ENCODE measurements at regions not wholly inside any gene's neighbourhood (a gene's known extent, or its start where the extent isn't known, plus 50 kb on each side); places are given as distances from the start of the nearest gene placed in this dataset.

GRCh38 chr18:72329533-72329932, 214.6 kb downstream of the CBLN2 start:
- H2BK12ac ChIP-seq (ENCODE audit: low read length in 2 of 2): no peak overlapping the region
- H3K79me1 ChIP-seq (replicated peaks; ENCODE audit: low read length, poor library complexity, severe bottlenecking): no peaks in the 10 kb centered on the region
- no peak overlapping the region for H2BK120ac ChIP-seq (ENCODE audit: low read depth, low read length)
- no peak overlapping the region for H3K14ac ChIP-seq (ENCODE audit: low read length in 2 of 2)
- no peak overlapping the region for H4K91ac ChIP-seq (ENCODE audit: low read length)
- WGBS: 50% methylated on average over 1 of the region's 2 CpGs
- no peak for DNase-seq
- peaks cover 10% of the 10 kb centered on the region for H3K9me3 ChIP-seq (ENCODE audit: control insufficient read depth, low read length)
- H3K27me3 ChIP-seq (ENCODE audit: control insufficient read depth in 1 of 2, insufficient read depth in 1 of 2, low read length in 2 of 2): no peaks in the 10 kb centered on the region
- H2AK5ac ChIP-seq (ENCODE audit: low read length, severe bottlenecking): no peak overlapping the region
- H3K27ac ChIP-seq (ENCODE audit: low read length, poor library complexity, severe bottlenecking): no peak overlapping the region
- H3K9ac ChIP-seq (ENCODE audit: low read length): no peak overlapping the region
- H3K4ac ChIP-seq (ENCODE audit: low read depth in 1 of 2, low read length in 2 of 2): no peak overlapping the region
- no peak overlapping the region for H3K23ac ChIP-seq (ENCODE audit: low read length in 2 of 2)
- H3K4me3 ChIP-seq (ENCODE audit: insufficient read depth in 1 of 2, low read depth in 1 of 2, low read length in 2 of 2): no peak overlapping the region
- no peak overlapping the region for H3K4me2 ChIP-seq (ENCODE audit: low read length, poor library complexity, severe bottlenecking)
- H3K36me3 ChIP-seq (ENCODE audit: control insufficient read depth in 1 of 2, insufficient read depth in 2 of 2, low read depth in 1 of 2, low read length in 2 of 2): no peaks in the 10 kb centered on the region
- H3K18ac ChIP-seq (ENCODE audit: low read depth in 1 of 2, low read length in 2 of 2): no peak overlapping the region
- no peak overlapping the region for H2BK5ac ChIP-seq (ENCODE audit: low read depth, low read length, poor library complexity, severe bottlenecking)
- H2AFZ ChIP-seq (ENCODE audit: low read depth, low read length): no peak overlapping the region
- H4K8ac ChIP-seq (ENCODE audit: low read length): no peak overlapping the region
- H2BK15ac ChIP-seq (ENCODE audit: low read depth, poor library complexity, severe bottlenecking): no peak overlapping the region
- H3K4me1 ChIP-seq (ENCODE audit: control insufficient read depth, insufficient read depth, low read depth, low read length): no peaks in the 10 kb centered on the region

DNA sequence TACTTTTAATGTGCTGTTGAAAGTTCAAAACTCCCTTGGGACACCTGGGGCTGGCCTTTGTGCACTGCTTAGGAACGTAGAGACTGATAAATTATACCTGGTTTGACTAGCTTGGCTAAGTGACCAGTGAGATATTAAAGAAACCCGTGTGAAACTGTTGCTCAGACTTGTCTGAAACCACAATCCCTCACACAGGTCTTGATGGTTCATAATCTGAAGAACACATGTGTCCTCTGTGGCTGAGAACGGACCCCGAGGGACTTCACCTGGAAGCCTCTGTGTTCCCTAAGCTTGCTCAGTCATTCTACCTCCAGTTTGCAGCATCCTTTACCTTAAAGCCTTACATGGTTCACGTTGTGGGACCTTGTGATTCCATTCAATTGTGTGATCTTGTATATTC, 218.8 kb downstream of the CBLN2 start:
- Histone ChIP-seq H3K27ac (ENCODE audit: low read length, poor library complexity, severe bottlenecking) (no peak overlapping the region), H3K9me3 (ENCODE audit: control insufficient read depth, low read length) (peaks cover 11% of the 10 kb centered on the region), H3K36me3 (ENCODE audit: control insufficient read depth in 1 of 2, insufficient read depth in 2 of 2, low read depth in 1 of 2, low read length in 2 of 2) (no peaks in the 10 kb centered on the region), H3K23ac (ENCODE audit: low read length in 2 of 2) (no peak overlapping the region), H2BK12ac (ENCODE audit: low read length in 2 of 2) (no peak overlapping the region), H3K14ac (ENCODE audit: low read length in 2 of 2) (no peak overlapping the region), H3K79me1 (replicated peaks; ENCODE audit: low read length, poor library complexity, severe bottlenecking) (no peaks in the 10 kb centered on the region), H2BK5ac (ENCODE audit: low read depth, low read length, poor library complexity, severe bottlenecking) (no peak overlapping the region), H3K4me1 (ENCODE audit: control insufficient read depth, insufficient read depth, low read depth, low read length) (no peaks in the 10 kb centered on the region), H3K9ac (ENCODE audit: low read length) (no peak overlapping the region), H3K4me2 (ENCODE audit: low read length, poor library complexity, severe bottlenecking) (no peak overlapping the region), H2BK120ac (ENCODE audit: low read depth, low read length) (no peak overlapping the region), H2AK5ac (ENCODE audit: low read length, severe bottlenecking) (no peak overlapping the region), H2AFZ (ENCODE audit: low read depth, low read length) (no peak overlapping the region), H4K8ac (ENCODE audit: low read length) (no peak overlapping the region), H3K27me3 (ENCODE audit: control insufficient read depth in 1 of 2, insufficient read depth in 1 of 2, low read length in 2 of 2) (no peaks in the 10 kb centered on the region), H3K18ac (ENCODE audit: low read depth in 1 of 2, low read length in 2 of 2) (no peak overlapping the region), H3K4me3 (ENCODE audit: insufficient read depth in 1 of 2, low read depth in 1 of 2, low read length in 2 of 2) (no peak overlapping the region), H2BK15ac (ENCODE audit: low read depth, poor library complexity, severe bottlenecking) (no peak overlapping the region), H3K4ac (ENCODE audit: low read depth in 1 of 2, low read length in 2 of 2) (no peak overlapping the region), H4K91ac (ENCODE audit: low read length) (no peak overlapping the region)
- WGBS: 57% methylated on average over 4 of the region's 5 CpGs
- DNase-seq: no peak

DNA sequence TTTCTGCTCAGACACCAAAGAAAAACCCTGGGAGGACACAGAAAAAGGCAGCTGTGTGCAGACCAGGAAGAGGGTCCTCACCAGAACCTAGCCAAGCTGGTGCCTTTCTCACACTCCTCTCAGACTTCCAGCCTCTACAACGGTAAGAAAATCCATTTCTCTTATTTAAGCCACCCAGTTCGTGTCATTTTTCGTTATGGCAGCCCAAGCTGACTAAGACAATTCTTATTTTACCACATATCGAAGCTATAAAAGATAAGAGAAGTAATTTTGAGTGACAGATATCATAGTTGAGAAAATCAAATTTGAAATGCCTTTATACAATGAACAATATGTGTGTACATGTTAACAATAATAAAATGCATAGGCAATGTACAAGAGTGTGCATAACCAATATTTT, 219.5 kb downstream of the CBLN2 start:
- Histone ChIP-seq H3K14ac (ENCODE audit: low read length in 2 of 2) (no peak overlapping the region), H3K36me3 (ENCODE audit: control insufficient read depth in 1 of 2, insufficient read depth in 2 of 2, low read depth in 1 of 2, low read length in 2 of 2) (no peaks in the 10 kb centered on the region), H3K4ac (ENCODE audit: low read depth in 1 of 2, low read length in 2 of 2) (no peak overlapping the region), H3K27me3 (ENCODE audit: control insufficient read depth in 1 of 2, insufficient read depth in 1 of 2, low read length in 2 of 2) (no peaks in the 10 kb centered on the region), H2AK5ac (ENCODE audit: low read length, severe bottlenecking) (no peak overlapping the region), H2BK5ac (ENCODE audit: low read depth, low read length, poor library complexity, severe bottlenecking) (no peak overlapping the region), H2BK15ac (ENCODE audit: low read depth, poor library complexity, severe bottlenecking) (no peak overlapping the region), H3K9ac (ENCODE audit: low read length) (no peak overlapping the region), H3K4me2 (ENCODE audit: low read length, poor library complexity, severe bottlenecking) (no peak overlapping the region), H4K91ac (ENCODE audit: low read length) (no peak overlapping the region), H2BK120ac (ENCODE audit: low read depth, low read length) (no peak overlapping the region), H3K9me3 (ENCODE audit: control insufficient read depth, low read length) (peaks cover 11% of the 10 kb centered on the region), H3K27ac (ENCODE audit: low read length, poor library complexity, severe bottlenecking) (no peak overlapping the region), H3K4me3 (ENCODE audit: insufficient read depth in 1 of 2, low read depth in 1 of 2, low read length in 2 of 2) (no peak overlapping the region), H2AFZ (ENCODE audit: low read depth, low read length) (no peak overlapping the region), H2BK12ac (ENCODE audit: low read length in 2 of 2) (no peak overlapping the region), H4K8ac (ENCODE audit: low read length) (no peak overlapping the region), H3K79me1 (replicated peaks; ENCODE audit: low read length, poor library complexity, severe bottlenecking) (no peaks in the 10 kb centered on the region), H3K23ac (ENCODE audit: low read length in 2 of 2) (no peak overlapping the region), H3K4me1 (ENCODE audit: control insufficient read depth, insufficient read depth, low read depth, low read length) (no peaks in the 10 kb centered on the region), H3K18ac (ENCODE audit: low read depth in 1 of 2, low read length in 2 of 2) (no peak overlapping the region)
- DNase-seq: no peak
- WGBS: 33% methylated on average over 1 of the region's 4 CpGs

GRCh38 chr18:72316497-72316896, 227.6 kb downstream of the CBLN2 start:
- H4K8ac ChIP-seq (ENCODE audit: low read length): no peak overlapping the region
- no peak overlapping the region for H2BK120ac ChIP-seq (ENCODE audit: low read depth, low read length)
- H3K27me3 ChIP-seq (ENCODE audit: control insufficient read depth in 1 of 2, insufficient read depth in 1 of 2, low read length in 2 of 2): no peaks in the 10 kb centered on the region
- no peaks in the 10 kb centered on the region for H3K36me3 ChIP-seq (ENCODE audit: control insufficient read depth in 1 of 2, insufficient read depth in 2 of 2, low read depth in 1 of 2, low read length in 2 of 2)
- H2BK5ac ChIP-seq (ENCODE audit: low read depth, low read length, poor library complexity, severe bottlenecking): no peak overlapping the region
- no peak overlapping the region for H3K23ac ChIP-seq (ENCODE audit: low read length in 2 of 2)
- no CpG with 5 or more reads among the region's 3 CpGs for WGBS
- H3K9ac ChIP-seq (ENCODE audit: low read length): no peak overlapping the region
- H3K4ac ChIP-seq (ENCODE audit: low read depth in 1 of 2, low read length in 2 of 2): no peak overlapping the region
- no peak overlapping the region for H2AFZ ChIP-seq (ENCODE audit: low read depth, low read length)
- H3K79me1 ChIP-seq (replicated peaks; ENCODE audit: low read length, poor library complexity, severe bottlenecking): no peaks in the 10 kb centered on the region
- peaks cover 5% of the 10 kb centered on the region for H3K9me3 ChIP-seq (ENCODE audit: control insufficient read depth, low read length)
- H2BK12ac ChIP-seq (ENCODE audit: low read length in 2 of 2): no peak overlapping the region
- no peak overlapping the region for H4K91ac ChIP-seq (ENCODE audit: low read length)
- H3K27ac ChIP-seq (ENCODE audit: low read length, poor library complexity, severe bottlenecking): no peak overlapping the region
- DNase-seq: no peak
- H3K4me2 ChIP-seq (ENCODE audit: low read length, poor library complexity, severe bottlenecking): no peak overlapping the region
- H3K4me1 ChIP-seq (ENCODE audit: control insufficient read depth, insufficient read depth, low read depth, low read length): no peaks in the 10 kb centered on the region
- H2BK15ac ChIP-seq (ENCODE audit: low read depth, poor library complexity, severe bottlenecking): no peak overlapping the region
- H3K14ac ChIP-seq (ENCODE audit: low read length in 2 of 2): no peak overlapping the region
- H3K18ac ChIP-seq (ENCODE audit: low read depth in 1 of 2, low read length in 2 of 2): no peak overlapping the region
- H3K4me3 ChIP-seq (ENCODE audit: insufficient read depth in 1 of 2, low read depth in 1 of 2, low read length in 2 of 2): no peak overlapping the region
- H2AK5ac ChIP-seq (ENCODE audit: low read length, severe bottlenecking): no peak overlapping the region

All from mesenchymal stem cell (in vitro differentiated cells and primary cell).